ENCODE measurements at regions not wholly inside any gene's neighbourhood (a gene's known extent, or its start where the extent isn't known, plus 50 kb on each side); places are given as distances from the start of the nearest gene placed in this dataset.

GRCh38 chr17:36765436-36766043 lies 164.2 kb downstream of the MRM1 start:
- TF ChIP-seq POLR2A (IDR thresholded peaks at IDR 0.05) (no peak), CTCF (IDR thresholded peaks at IDR 0.05) (no peak)

All from Peyer's patch (tissue), 4 donors.